HG02571 (cell line): ENCODE measurements at regions not wholly inside any gene's neighbourhood (a gene's known extent, or its start where the extent isn't known, plus 50 kb on each side); places are given as distances from the start of the nearest gene placed in this dataset.
"Not testable (repeated sequence)": the region's sequence is repeated elsewhere in the genome, so short reads cannot be mapped to it uniquely, and the experiment has no call there.

ENCODE experiments used
- ATAC-seq: cut with Tn5 transposase; IDR thresholded peaks from one replicate; pipeline ENCODE4 v1.9.1; 2021; ENCODE audit warnings: mild to moderate bottlenecking, moderate library complexity; ENCODE audit not compliant: unreplicated experiment

- not testable (repeated sequence) for ATAC-seq
These were observed 50.8 kb downstream of the PPIAL4G start for GRCh38 chr1:148432318-148432717.

- not testable (repeated sequence) for ATAC-seq
These were observed 53.2 kb downstream of the PPIAL4G start for GRCh38 chr1:148429856-148430255.

- not testable (repeated sequence) for ATAC-seq
These were observed 56.0 kb downstream of the PPIAL4G start for GRCh38 chr1:148426940-148427611.

- ATAC-seq, result not testable (repeated sequence)
These were observed 56.7 kb downstream of the PPIAL4G start for GRCh38 chr1:148426385-148426784.

GRCh38 chr1:148424143-148425003 lies 58.7 kb downstream of the PPIAL4G start:
- ATAC-seq, result not testable (repeated sequence)

- not testable (repeated sequence) for ATAC-seq
These were observed 60.2 kb downstream of the PPIAL4G start for GRCh38 chr1:148422921-148423320.

GRCh38 chr1:148417241-148417640 lies 65.9 kb downstream of the PPIAL4G start:
- not testable (repeated sequence) for ATAC-seq

- ATAC-seq, result not testable (repeated sequence)
These were observed 69.7 kb downstream of the PPIAL4G start for GRCh38 chr1:148413385-148413784.

- not testable (repeated sequence) for ATAC-seq
These were observed 78.1 kb downstream of the PPIAL4G start for GRCh38 chr1:148404786-148405568.

GRCh38 chr1:148403925-148404324 lies 79.2 kb downstream of the PPIAL4G start:
- ATAC-seq, result not testable (repeated sequence)

GRCh38 chr1:148403085-148403456 lies 80.0 kb downstream of the PPIAL4G start:
- ATAC-seq, result not testable (repeated sequence)

GRCh38 chr1:148402152-148403084 lies 80.7 kb downstream of the PPIAL4G start:
- ATAC-seq, result peak; percentile 85

- not testable (repeated sequence) for ATAC-seq
These were observed 85.6 kb downstream of the PPIAL4G start for GRCh38 chr1:148397516-148397915.

GRCh38 chr1:148392505-148392904 lies 90.6 kb downstream of the PPIAL4G start:
- ATAC-seq, result not testable (repeated sequence)

GRCh38 chr1:148391323-148391722 lies 91.8 kb downstream of the PPIAL4G start:
- not testable (repeated sequence) for ATAC-seq

GRCh38 chr1:148389027-148389339 lies 94.1 kb downstream of the PPIAL4G start:
- ATAC-seq, result no peak

- ATAC-seq, result peak; percentile 53
These were observed 94.7 kb downstream of the PPIAL4G start for GRCh38 chr1:148388260-148389026.

- not testable (repeated sequence) for ATAC-seq
These were observed 95.2 kb downstream of the PPIAL4G start for GRCh38 chr1:148387949-148388259.

- not testable (repeated sequence) for ATAC-seq
These were observed 95.8 kb downstream of the PPIAL4G start for GRCh38 chr1:148387122-148387948.
